Tibial nerve (tissue), 4 donors: ENCODE measurements at regions not wholly inside any gene's neighbourhood (a gene's known extent, or its start where the extent isn't known, plus 50 kb on each side); places are given as distances from the start of the nearest gene placed in this dataset.

Source experiments
- DNase-seq, 2 donors: peaks; one replicate each; pipeline ENCODE4 v3.0.0-alpha.2; 2019; ENCODE audit warnings: low spot score in 2 of 2
- H3K27ac ChIP-seq, 4 donors: fragments of 200-600 bp; sonication (generic) in 3 of 4; one replicate each; pipeline ENCODE4 v1.5.1; 2017 to 2019; ENCODE audit warnings: mild to moderate bottlenecking in 1 of 4
- H3K27me3 ChIP-seq, 2 donors: fragments of 200-600 bp; sonication (generic) in 1 of 2; one replicate each; pipeline versions ENCODE4 v1.5.1 to v1.6.0; 2017 to 2019
- H3K36me3 ChIP-seq, 3 donors: fragments of 200-600 bp; sonication (generic); one replicate each; pipeline ENCODE4 v1.5.1; 2018 to 2019
- H3K4me1 ChIP-seq, 4 donors: fragments of 200-600 bp; sonication (generic) in 3 of 4; one replicate each; pipeline ENCODE4 v1.5.1; 2017 to 2019
- H3K4me3 ChIP-seq, 4 donors: fragments of 200-600 bp; sonication (generic) in 3 of 4; one replicate each; pipeline ENCODE4 v1.5.1; 2017 to 2019; ENCODE audit warnings: mild to moderate bottlenecking in 1 of 4, moderate library complexity in 1 of 4
- H3K9me3 ChIP-seq, 4 donors: fragments of 200-600 bp; sonication (generic) in 3 of 4; one replicate each; pipeline ENCODE4 v1.5.1; 2017 to 2019
- CTCF ChIP-seq, 5 experiments: fragments of 200-600 bp in 3 of 5; fragments of 450-650 bp in 2 of 5; sonication (generic) in 3 of 5; IDR thresholded peaks; one replicate each; pipeline ENCODE4 v1.5.1; 2016 to 2019; ENCODE audit warnings: antibody characterized with exemption in 5 of 5, mild to moderate bottlenecking in 3 of 5, moderate library complexity in 2 of 5
- EP300 ChIP-seq, 2 donors: sonication (generic); formaldehyde crosslinking; IDR thresholded peaks; one replicate each; pipeline ENCODE4 v1.6.1; 2017; ENCODE audit warnings: antibody characterized with exemption in 2 of 2, mild to moderate bottlenecking in 1 of 2
- POLR2A ChIP-seq, 2 donors: fragments of 450-650 bp; IDR thresholded peaks; one replicate each; pipeline ENCODE4 v1.6.1; 2017; ENCODE audit warnings: antibody characterized with exemption in 2 of 2, mild to moderate bottlenecking in 2 of 2, moderate library complexity in 2 of 2
- WGBS, 2 donors: methylation state at CpG; one replicate each; pipeline ENCODE4 v1.1.5; 2018; 5-methylcytosine and 5-hydroxymethylcytosine counted together

- Histone ChIP-seq H3K9me3 (no peaks in the 10 kb centered on the region), H3K4me3 (no peak overlapping the region), H3K27me3 (no peaks in the 10 kb centered on the region), H3K36me3 (no peaks in the 10 kb centered on the region), H3K4me1 (no peaks in the 10 kb centered on the region), H3K27ac (no peak overlapping the region)
- 0 to 6% methylated on average over 1 of the region's 1 CpG for WGBS, 2 donors
- TF ChIP-seq CTCF (IDR thresholded peaks at IDR 0.05), result no peak
- DNase-seq, result no peak
These were observed 868.4 kb upstream of the SOX9 start for GRCh38 chr17:71252436-71252835.

- WGBS, 2 donors, result 88 to 97% methylated on average over 2 of the region's 2 CpGs
- TF ChIP-seq EP300 (IDR thresholded peaks at IDR 0.05) (no peak), POLR2A (IDR thresholded peaks at IDR 0.05) (no peak), CTCF (IDR thresholded peaks at IDR 0.05) (no peak)
- DNase-seq, result no peak
These were observed 863.7 kb upstream of the SOX9 start for GRCh38 chr17:71257096-71257495.

GRCh38 chr17:71260366-71260940, 860.4 kb upstream of the SOX9 start:
- no peaks in the 10 kb centered on the region for H3K27me3 ChIP-seq
- peaks cover 0 to 3% (median 0%) of the 10 kb centered on the region in 4 donors for H3K9me3 ChIP-seq
- no peak overlapping the region for H3K4me3 ChIP-seq
- H3K36me3 ChIP-seq, result no peaks in the 10 kb centered on the region
- H3K27ac ChIP-seq, result no peak overlapping the region
- DNase-seq, result no peak
- WGBS, 2 donors, result 27 to 38% methylated on average over 6 of the region's 6 CpGs
- H3K4me1 ChIP-seq, result no peaks in the 10 kb centered on the region
- no peak for TF ChIP-seq CTCF (IDR thresholded peaks at IDR 0.05)

More at GRCh38 chr17:71257096-71257495, 863.7 kb upstream of the SOX9 start:
- no peaks in the 10 kb centered on the region for H3K36me3 ChIP-seq
- H3K27ac ChIP-seq, result no peak overlapping the region
- H3K27me3 ChIP-seq, result no peaks in the 10 kb centered on the region
- H3K9me3 ChIP-seq, result no peaks in the 10 kb centered on the region
- H3K4me1 ChIP-seq, result no peaks in the 10 kb centered on the region
- H3K4me3 ChIP-seq, result no peak overlapping the region

GRCh38 chr17:71262586-71262985, 858.2 kb upstream of the SOX9 start:
- 57 to 62% methylated on average over 3 of the region's 3 CpGs for WGBS, 2 donors
- H3K4me3 ChIP-seq, result no peak overlapping the region
- H3K27ac ChIP-seq, result no peak overlapping the region
- H3K9me3 ChIP-seq, result peaks cover 0 to 25% (median 1%) of the 10 kb centered on the region in 4 donors
- H3K4me1 ChIP-seq, result no peaks in the 10 kb centered on the region
- no peak for TF ChIP-seq POLR2A (IDR thresholded peaks at IDR 0.05)
- TF ChIP-seq EP300 (IDR thresholded peaks at IDR 0.05), result no peak
- no peak for TF ChIP-seq CTCF (IDR thresholded peaks at IDR 0.05)
- no peaks in the 10 kb centered on the region for H3K27me3 ChIP-seq
- no peak for DNase-seq
- H3K36me3 ChIP-seq, result no peaks in the 10 kb centered on the region

GRCh38 chr17:71267668-71268067, 853.2 kb upstream of the SOX9 start:
- no peak for DNase-seq
- TF ChIP-seq POLR2A (IDR thresholded peaks at IDR 0.05), result no peak
- no peak for TF ChIP-seq EP300 (IDR thresholded peaks at IDR 0.05)
- no peak for TF ChIP-seq CTCF (IDR thresholded peaks at IDR 0.05)
- Histone ChIP-seq H3K36me3 (no peaks in the 10 kb centered on the region), H3K27ac (no peak overlapping the region), H3K4me1 (no peaks in the 10 kb centered on the region), H3K27me3 (no peaks in the 10 kb centered on the region), H3K9me3 (peaks cover 0 to 38% (median 1%) of the 10 kb centered on the region in 4 donors), H3K4me3 (no peak overlapping the region)
- WGBS, 2 donors, result 68 to 84% methylated on average over 1 of the region's 1 CpG
